NCI-H2081 (cell line): ENCODE measurements at regions not wholly inside any gene's neighbourhood (a gene's known extent, or its start where the extent isn't known, plus 50 kb on each side); places are given as distances from the start of the nearest gene placed in this dataset.
A peak's percentile ranks its signal among the peaks of the same experiment; 100 is the strongest.

Source experiments
- DNase-seq, 2 experiments: peaks; one replicate each; lab custom pipeline; 2025; lab: John Stamatoyannopoulos, UW

DNA sequence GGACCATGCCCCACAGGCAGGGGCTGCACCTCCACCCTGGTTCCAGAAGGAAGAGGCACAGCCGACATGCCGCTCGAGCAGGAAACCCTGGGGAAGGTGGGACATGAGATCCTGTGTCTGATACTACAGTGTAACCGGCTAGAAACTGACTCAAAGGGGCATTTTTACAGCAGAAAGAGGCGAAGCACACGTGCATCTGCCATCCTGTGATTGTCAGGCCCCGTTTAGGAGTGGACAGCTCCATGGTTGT is 62.7 kb downstream of the SIK1 start:
- DNase-seq: no peak

DNA sequence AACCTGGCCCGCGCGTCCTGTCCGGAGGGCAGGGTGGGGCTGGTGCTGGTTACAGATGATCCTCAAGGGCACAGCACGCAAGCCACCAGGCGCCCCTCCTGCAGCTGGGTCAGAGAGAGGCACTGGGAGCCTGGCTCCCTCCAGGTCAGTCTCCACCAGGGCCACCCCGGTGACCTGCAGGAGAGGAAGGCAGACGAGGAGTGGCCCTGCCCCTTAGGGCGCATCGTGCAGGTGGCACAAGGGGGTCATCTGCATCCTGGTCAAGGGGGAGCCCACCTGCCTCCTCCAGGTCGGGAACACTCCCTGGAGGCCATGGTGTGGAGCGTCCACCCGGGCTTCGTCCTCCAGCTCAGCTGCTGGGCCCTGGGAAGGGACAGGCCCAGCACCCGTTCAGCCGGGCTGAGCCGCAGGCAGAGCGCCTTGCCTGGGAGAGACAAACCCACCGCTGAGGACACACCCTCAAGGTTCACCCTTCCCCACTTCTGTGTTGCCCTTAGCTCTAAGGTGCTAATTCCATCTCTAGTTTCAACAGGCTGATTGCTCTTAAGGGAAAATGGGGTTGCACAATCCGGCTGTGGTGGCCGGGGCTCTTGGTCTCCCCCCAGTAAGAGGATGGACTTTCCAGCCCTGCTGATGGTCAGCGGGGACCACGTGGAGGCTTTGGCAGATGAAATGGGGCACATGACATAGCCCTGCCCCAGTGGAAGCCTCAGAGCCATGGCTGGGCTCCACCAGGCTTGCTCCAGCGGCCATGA is 63.2 kb downstream of the SIK1 start:
- no peak for DNase-seq

DNA sequence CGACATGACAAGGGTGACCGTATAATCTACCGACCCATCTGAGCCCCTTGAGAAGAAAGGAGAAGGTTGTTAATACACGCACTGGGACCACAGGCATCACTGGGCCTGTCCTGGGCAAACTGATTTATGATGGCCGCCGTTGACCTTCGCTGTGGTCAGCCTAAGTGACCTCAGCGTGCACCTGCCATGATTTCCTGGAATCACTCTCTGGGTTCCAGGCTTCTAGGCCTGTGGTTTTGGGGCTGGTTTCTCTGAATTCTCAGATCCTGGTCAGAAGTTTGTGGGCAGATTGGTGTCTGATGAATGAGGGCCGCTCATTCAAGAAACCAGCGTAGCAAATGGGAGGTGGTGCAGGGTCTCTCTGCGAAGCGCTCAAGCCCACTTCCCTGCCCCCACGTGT is 64.0 kb downstream of the SIK1 start:
- DNase-seq: no peak

DNA sequence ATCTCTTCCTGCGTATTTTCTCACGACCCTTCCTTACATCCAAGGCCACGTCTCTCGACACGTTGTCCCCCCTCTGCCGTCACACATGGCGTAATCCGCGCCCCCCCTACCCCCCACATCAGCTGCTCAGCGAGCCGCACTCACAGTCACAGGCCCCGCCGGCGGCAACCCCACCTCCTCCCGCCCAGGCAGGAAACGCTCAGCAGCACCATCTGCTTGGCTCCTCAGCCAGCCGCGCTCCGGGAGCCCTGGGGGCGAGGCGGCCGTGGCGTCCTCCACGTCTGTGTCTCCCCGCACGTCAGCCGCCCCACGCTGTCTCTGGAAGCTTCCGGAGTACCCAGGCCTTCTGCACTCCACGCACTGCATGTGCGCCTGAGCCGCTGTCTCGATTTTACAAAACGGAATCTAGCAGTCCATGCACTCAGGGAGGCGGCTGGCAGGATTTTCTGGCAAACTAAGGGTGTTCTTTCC is 64.6 kb downstream of the SIK1 start:
- DNase-seq: no peak

DNA sequence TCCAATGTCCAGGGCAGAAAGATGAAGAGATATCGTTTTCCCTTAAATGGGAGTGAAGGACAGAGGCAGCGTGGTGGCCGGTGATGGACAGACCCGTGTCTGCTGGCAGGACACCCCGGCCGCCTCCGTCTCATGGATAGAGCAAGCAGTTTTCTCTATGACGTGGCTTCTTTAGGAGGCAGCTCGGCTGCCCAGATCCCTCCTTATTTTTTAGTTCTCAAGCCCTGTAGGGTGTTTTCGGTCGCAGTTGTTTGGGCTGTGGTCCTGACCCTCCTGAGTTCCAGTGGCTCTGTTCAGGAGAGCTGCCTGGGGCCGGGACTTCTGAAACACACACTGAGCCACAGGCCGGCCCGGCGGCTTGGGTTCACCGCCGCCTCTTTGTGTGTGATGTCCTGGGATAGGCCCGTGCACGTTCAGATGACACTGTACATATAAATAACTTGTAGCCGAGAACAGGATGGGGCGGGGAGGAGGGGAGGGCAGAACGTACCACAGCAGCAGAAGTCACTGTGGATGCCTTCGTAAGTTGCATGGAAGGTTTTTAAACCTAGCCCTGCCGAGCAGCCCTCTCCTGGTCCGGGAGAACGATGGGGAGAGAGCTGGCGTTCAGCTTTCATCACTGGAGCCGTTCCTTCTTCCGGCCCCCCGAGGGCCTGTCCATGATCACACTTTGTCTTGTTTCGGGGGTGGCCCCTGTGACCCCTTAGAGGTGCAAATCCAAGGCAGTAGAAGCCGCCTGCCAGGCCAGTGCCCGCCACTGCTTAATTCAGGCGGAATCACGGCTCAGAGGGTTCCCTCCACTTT is 65.2 kb downstream of the SIK1 start:
- DNase-seq: no peak

DNA sequence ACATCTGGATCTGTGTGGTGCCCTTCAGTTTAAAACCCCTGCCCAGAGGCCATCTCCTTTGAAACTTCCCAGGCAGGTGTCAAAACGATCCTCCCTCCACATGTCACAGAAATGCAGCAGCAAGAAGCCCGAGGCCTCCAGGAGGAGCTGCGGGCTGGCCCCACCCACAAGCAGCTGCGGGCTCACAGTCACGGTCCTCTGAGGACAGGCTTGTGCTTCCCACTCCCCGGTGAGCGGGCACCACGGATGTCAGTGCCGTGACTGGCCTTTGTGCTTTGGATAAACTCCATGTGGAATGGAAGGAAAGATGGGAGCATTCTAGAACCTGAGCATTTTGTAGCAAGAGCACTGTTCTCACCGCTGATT is 65.8 kb downstream of the SIK1 start:
- no peak for DNase-seq

DNA sequence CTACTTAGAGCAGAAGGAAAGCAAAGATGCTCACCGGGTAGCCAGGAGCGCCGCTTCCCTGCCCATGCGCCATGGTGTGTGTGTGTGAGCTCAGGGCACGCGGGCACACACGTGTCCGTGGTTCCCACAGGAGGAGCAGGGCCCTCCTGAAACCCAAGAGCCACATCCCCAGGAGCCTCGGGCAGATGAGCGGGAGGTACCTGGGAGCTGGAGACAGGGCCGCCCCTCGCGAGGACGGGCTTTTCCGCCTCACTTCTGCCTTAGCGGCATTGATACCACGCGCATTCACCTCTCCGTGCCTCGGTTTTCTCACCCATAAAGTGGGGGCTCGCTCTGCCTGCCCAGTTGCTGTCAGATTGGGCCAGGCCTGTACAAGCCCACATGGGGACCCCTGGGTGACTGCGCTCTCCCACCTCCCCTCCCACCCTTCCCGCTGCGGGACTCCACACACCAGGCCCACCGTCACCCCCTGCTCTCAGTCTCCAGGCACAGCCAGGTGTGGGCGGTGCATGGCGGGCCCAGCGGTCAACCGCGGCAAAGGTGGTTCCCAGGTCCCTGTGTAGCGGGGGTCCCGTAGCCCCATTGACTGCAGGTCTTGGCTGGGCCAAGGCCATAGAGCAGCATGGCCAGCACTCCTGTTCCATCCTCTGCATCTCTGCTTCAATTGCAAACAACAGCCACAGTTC is 66.3 kb downstream of the SIK1 start:
- no peak for DNase-seq

DNA sequence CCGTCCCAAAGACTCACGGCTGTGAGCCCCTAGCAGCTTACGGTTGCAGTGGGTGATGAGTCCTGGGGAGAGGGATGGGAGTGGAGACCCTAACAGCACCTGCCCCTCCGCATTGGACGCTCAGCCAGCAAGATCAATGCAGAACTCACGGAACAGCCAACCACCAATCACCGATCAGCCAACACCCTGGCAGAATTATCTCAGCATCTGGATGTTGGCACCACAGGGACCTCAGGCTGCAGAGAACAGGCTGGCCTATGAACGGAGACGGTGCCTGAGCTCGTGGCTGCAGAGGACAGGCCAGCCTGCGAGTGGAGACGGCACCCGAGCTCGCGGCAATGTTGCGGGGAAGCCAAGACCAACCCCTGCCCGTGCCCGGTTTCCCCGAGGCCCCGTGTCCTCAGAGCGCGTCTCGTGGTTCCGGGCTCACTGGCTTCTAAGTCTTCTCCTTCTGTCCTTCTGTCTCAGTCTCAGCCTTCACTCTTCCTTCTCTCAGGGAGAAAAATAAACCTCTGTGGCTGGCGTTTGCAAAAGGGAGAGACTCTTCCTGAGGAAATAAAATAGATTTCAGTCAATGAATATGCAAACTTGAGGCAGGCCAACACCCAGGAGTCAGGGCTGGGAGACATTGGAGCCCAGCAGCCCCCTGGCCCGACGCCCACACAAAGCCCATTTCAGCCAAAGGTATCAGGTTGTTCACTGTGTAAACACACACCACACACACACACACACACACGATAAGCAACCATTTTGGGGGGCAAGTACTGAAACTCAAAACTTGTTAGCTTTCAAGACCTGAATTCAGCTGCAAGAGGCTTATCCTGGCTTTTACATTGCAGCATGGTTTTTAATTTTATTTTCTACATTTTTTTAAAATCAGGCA is 67.8 kb downstream of the SIK1 start:
- DNase-seq: peak in 1 of 2 experiments; percentile 12

DNA sequence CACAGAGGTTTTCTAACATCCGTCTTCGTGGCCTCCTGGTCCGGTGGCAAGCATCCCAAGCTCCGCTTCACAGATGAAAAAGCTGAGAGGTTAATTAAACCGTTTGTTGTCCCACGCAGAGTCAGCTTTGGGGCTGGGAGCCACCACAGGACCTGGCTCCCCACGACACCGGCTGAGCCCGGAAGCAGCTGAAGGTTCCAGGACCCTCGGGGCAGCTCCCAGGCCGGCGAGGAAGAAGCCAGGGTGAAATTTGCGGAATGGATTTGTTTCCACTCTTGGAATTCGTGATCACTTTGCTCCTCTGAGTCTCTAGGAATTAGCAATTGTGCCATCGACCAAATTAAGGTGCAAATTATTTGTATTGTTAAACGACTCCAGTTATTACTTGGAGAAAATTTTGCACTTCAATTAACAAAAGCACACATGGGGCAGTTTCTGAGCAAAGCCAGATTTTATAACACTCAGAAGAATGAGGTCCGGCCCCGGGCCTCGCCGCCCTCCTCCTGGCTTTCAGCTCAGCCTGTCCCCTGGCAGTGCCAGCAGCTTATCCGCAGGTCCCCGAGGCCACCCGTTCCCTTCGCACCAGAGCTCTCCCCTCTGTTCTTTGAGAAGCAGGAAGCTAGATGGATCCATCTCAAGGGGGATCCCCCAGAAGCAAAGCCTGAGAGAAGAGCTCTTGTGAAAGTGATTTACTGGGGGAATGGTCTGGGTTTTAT is 69.1 kb downstream of the SIK1 start:
- DNase-seq: no peak

DNA sequence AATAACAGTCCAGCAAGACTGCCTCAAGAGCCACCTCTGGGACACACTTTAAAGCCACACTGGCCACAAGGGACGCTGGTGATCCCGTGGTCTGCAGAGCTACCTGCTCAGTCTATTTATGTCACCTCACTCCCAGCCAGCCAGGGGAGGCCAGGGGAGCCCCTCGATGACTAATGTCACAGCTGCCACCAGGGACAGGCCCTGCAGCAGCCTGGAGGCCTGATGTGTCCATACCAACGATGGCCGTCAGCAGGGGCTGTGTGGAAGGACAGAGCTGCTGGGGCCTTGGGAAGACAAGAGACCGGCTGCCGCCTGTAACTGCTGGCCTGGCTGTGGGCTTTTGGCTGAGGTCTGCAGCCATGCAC is 71.0 kb downstream of the SIK1 start:
- no peak for DNase-seq

DNA sequence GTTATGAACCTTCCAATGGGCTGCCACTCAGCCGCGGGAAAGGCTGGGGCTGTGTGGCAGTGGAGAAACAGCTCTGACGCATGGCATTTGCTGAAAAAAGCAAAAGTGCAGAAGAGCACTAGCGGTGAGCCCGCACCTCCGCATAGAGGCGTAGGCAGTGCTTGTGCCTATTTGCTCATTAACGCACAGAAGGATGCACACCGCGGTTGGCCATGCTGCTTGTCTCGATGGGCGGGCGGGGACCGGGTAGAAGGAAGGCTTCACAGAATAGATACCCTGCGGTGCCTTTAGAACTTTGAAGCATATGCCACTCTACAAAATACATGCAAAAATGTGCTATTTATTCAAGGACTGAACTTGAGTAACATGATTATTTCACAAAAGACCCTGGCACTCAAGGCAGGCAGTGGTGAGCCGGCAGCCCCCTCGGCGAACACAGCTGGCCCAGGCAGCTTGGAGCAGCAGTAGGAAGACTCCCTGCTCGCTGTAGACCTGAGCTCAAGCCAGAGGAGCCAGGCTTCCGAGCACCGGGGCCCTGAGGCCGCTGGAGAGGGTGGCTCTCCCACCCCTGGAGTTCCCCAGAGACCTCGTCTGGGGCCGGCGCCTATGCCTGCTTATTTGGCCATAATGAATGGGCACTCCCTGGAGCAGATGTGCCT is 71.5 kb downstream of the SIK1 start:
- no peak for DNase-seq

DNA sequence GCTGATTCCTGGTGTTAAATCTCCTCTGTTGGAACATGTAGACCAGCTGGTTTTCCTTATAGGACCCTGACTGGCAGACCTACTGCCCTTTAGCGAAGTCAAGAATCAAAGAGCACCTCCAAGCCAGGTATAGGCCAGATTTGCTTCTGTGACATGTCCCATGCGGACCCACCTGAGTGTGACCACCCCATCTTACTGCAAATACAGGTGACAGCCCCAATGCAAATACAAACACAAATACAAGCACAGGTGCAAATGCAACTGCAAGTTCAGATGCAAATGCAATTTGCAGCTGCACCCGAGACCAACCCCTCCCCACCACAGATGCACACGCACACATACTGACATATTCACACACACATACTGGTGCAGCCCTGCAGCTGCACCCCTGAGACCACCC is 72.3 kb downstream of the SIK1 start:
- no peak for DNase-seq

DNA sequence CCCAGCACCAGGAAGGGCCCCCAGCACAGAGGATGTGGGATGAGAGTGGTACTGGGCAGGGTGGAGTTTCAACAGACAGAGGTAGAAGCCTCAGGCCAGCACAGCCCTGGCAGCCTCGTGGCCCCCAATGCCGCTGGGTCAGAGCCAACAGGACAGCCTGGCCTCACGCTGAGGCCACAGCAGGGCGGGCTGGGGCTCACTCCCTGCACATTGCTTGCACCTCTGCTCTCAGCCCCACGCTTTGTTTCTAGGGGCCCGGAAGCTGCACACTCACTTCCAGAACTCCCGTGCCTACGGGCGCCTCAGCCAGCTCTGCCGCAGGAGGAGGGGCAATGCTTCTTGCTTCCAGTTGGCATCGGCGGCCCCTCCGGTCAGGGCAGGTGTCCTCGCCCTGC is 72.9 kb downstream of the SIK1 start:
- no peak for DNase-seq

DNA sequence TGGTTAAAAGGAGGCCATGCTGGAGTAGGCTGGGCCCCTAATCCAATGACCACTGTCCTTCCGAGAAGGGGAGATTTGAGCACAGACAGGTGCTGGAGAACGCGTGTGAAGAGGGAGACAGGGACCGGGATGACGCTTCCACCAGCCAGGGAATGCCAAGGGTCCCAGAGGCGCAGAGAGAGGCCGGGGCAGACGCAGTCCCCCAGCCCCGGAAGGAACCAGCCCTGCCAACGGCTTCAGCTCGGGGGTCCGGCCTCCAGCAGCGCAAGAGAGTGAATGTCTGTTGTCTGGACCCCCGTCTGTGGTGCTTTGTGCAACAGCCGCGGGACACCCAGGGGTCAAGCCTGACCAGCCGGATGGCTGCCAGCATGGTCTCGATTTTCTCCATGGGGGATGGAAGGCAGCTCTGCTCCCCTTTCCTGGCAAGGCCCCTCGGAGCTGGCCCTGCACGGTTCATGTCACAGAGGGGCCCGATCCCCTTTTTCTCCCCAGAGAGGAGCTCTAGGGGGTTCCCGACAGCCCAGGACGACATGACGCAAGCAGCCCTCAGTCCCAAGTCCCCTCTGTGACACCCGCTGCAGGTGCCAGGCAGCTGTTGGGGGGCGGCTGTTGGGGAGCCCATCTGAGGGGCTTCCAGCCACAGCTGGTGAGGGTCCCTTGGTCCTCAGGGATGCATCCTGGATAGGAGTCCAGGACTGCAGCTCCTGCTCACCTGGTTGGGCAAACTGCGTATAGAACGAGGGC is 73.5 kb downstream of the SIK1 start:
- DNase-seq: no peak

DNA sequence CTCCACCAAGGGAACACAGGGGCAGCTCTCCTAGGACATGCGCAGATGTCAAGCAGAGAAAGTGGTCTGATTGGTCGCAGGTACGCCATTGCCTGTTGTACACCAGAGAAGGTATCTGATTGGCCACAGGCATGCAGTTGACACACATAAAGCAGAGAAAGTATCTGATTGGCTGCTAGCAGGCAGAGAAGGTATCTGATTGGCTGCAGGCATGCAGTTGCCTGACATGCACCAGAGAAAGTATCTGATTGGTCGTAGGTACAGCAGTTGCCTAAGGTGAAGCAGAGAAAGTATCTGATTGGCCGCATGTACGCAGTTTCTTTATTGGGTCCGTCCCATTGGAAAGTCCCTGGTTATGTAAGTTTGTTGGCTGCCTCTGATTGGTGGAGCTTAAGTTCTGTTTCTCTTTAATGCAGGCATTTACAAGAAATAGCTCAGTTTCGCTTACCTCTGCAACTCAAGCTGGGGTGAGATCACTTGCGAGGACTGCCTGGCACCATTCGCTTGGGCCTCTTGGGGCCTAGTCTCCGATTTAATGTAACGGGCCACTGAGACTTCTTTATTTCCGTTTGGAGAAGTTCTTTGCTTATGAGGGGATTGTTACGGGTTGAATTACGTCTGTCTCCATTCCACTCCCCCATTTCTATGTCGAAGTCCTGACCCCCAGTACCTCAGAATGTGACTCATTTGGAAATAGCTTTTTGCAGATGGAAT is 74.2 kb downstream of the SIK1 start:
- no peak for DNase-seq

DNA sequence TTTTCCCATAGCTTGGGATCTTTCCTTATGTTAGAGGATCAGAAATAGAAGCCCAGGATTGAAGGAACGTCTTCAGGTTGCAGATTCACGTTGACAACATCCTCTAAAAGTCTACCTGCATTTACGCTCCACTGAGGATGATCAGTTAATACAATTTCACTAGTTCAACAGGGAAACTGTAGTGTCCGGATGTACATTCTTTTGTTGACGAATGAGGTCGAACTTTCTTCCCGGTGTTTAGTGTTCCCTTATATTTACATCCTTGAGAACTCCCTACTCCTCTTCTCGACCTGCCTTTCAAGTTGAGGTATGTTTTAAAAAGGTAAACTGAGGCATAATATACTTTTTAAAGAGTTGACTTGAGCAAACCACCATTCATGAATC is 74.8 kb downstream of the SIK1 start:
- DNase-seq: no peak

DNA sequence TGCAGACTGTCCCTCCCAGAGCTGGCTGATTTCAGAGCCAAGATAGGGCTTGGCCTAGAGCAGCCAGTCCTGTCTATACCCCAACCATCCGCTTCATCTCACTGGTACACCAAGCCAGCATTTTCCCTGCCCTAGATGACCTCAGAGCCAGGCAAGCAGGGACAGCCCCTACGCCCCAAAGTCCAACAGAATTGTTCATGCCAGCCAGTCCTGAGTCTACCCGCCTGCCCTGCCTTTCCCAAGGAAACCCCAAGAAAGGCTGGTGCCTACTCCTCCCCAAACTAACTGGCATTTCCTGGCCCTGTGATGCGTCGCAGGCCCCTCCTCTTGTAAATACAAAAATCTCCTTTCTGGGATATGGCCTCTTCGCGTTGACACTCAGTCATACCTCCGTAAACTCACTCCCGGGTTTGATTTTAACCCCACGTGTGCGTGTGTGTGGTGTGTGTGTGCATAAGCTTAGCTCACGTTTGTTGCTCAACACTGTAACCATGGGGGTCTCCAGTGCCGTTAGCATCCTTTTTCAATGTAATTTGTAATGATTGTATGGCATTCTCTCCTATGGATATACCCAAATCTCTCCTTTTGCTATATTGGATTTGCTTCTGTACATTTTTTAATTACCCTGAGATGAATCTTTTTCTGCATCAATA is 75.3 kb downstream of the SIK1 start:
- DNase-seq: no peak

DNA sequence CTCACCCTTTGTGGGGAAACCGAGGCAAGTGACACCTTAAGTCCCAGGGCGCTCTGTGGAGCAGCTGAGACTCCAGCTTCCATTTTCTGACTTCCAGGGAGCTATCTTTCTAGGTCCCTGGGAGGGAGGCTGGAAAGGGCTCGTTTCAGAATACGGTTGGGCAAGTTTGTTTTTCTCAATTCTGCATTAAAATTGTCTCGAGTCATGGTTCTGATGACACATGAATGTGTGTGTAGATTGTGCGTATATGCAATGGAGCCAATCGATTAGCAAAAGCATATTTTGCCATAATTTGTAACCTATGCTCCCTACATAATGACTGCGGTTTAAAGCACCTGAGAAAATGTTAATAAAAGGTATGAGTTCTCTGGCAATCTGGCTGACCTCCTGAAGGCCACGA is 77.3 kb downstream of the SIK1 start:
- no peak for DNase-seq

DNA sequence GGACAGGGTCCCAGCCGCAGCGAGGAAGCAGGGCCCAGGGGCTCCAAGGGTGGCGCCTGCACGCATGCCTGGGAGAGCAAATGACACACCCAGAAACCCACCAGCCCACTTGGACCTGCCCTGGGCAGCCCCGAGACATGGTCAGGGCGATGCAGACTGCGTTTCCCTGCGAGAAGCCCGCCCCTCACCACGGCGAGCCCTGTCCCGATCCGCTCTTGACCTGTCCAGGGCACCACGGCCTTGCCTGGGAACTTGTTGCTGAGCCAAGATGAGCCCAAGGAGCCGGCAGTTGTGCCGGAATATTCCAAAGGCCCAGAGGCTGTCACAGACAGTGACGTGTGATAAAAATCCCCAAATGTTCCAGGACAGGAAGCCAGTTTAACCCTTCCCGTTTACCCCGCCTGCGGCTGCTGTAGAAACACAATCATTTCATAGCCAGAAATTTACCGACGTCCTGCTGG is 78.1 kb downstream of the SIK1 start:
- no peak for DNase-seq
